Stomach (tissue), 4 donors: ENCODE measurements at regions not wholly inside any gene's neighbourhood (a gene's known extent, or its start where the extent isn't known, plus 50 kb on each side); places are given as distances from the start of the nearest gene placed in this dataset.

Experiments
- POLR2A ChIP-seq, 4 donors: fragments of 450-650 bp; IDR thresholded peaks; one replicate each; pipeline ENCODE4 v1.6.1; 2016; ENCODE audit warnings: antibody characterized with exemption in 4 of 4, control low read depth in 2 of 4, mild to moderate bottlenecking in 1 of 4, moderate library complexity in 1 of 4
- TF ChIP-seq, protein P1 (sequence below), 7 experiments: fragments of 450-650 bp in 4 of 7; fragments of 200-600 bp in 3 of 7; sonication (generic) in 3 of 7; IDR thresholded peaks; one replicate each; pipeline ENCODE4 v1.5.1; 2016 to 2019; ENCODE audit warnings: antibody characterized with exemption in 7 of 7, control low read depth in 2 of 7, mild to moderate bottlenecking in 1 of 7

DNA sequence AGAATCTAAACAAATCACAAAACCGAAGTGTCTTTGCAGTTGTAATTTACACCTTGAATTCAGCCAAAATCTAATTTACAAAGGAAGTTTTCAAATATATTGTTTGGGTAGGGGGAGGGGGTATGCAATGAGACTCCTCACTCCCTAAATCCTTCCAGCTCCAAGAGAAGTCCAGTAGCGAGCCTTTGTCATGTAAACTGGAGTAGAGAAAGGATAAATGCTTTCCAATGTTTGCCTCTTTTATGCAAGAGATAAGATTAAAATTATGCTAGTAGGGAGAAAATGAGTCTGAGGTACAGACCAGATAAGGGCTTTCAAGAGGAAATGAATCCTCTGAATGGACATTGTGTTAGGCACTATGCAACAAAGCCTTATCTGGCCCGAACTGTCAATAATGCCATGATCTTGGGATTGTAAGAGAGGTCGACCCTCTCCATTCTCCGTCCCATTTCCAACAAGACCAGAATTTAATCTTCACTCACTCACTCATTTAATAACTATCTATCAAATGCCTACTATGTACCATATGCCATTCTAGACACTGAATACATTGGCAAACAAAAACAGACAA lies 199.2 kb downstream of the LACC1 start:
- TF ChIP-seq, protein P1, sequence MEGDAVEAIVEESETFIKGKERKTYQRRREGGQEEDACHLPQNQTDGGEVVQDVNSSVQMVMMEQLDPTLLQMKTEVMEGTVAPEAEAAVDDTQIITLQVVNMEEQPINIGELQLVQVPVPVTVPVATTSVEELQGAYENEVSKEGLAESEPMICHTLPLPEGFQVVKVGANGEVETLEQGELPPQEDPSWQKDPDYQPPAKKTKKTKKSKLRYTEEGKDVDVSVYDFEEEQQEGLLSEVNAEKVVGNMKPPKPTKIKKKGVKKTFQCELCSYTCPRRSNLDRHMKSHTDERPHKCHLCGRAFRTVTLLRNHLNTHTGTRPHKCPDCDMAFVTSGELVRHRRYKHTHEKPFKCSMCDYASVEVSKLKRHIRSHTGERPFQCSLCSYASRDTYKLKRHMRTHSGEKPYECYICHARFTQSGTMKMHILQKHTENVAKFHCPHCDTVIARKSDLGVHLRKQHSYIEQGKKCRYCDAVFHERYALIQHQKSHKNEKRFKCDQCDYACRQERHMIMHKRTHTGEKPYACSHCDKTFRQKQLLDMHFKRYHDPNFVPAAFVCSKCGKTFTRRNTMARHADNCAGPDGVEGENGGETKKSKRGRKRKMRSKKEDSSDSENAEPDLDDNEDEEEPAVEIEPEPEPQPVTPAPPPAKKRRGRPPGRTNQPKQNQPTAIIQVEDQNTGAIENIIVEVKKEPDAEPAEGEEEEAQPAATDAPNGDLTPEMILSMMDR (IDR thresholded peaks at IDR 0.05), result no peak
- no peak for TF ChIP-seq POLR2A (IDR thresholded peaks at IDR 0.05)
